ENCODE measurements at regions not wholly inside any gene's neighbourhood (a gene's known extent, or its start where the extent isn't known, plus 50 kb on each side); places are given as distances from the start of the nearest gene placed in this dataset.
"Not testable (repeated sequence)": the region's sequence is repeated elsewhere in the genome, so short reads cannot be mapped to it uniquely, and the experiment has no call there.

DNA sequence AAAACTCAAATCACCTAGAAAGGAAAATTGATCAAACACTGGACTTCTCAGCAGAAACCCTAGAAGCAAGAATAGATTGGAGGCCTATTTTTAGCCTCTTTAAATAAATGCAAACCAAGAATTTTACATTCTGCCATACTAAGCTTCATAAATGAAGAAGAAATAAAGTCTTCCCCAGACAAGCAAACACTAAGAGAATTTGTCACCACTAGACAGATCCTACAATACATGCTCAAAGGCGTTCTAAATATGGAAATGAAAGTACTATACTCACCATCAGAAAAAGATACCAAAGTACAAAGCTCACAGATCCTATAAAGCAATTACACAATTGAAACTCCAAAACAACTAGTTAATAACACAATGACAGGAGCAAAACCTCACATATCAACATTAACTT, 578.1 kb downstream of the UQCRFS1 start:
- DNase-seq, result no peak

DNA sequence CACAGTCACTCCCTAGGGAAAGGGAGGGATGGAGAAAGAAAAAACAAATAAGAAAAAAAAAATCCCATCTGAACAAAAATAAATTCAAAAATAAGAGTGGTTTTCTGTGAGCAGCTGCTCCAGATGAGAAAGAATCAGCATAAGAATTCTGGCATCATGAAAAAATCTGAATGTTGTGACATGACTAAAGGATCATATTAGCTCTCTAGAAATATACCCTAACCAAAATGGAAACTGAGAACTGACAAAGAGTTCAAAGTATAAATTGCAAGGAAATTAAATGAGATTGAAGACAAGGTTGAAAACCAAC, 579.0 kb downstream of the UQCRFS1 start:
- no peak for DNase-seq

DNA sequence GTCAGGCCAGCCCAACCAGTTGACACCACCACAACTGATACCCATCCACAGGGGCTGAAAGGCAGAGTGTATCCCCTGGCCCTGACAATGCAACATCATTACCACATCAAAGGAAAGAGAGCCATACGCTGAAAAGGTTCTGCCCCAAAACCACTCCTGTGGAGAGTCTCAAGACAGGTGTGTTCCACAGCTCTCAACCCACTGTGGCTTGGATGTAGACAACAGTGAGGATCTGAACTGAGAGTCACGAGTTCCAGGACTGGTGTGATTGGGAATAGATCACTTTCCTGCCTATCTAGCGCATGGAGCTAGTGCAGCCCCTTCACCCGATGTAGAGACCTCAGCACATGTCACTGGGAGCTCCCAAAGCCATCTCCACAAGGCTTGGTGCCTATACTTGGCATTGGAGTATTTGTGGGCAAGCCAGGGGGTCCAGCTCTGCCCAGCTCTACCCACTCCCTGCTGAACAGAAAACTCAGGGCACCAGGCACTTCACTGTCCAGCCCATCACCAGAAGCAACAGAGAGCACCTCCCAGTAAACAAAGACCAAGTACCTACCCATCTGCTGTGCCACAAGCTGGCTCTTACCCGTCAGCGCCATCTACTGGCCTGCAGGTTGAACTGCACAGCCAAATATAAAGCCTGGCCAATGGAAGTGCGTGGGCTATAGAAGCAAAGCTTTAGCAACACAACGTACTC, 579.5 kb downstream of the UQCRFS1 start:
- DNase-seq, result peak in 8 of 56 donors; percentile 2 to 25 (median 12)

DNA sequence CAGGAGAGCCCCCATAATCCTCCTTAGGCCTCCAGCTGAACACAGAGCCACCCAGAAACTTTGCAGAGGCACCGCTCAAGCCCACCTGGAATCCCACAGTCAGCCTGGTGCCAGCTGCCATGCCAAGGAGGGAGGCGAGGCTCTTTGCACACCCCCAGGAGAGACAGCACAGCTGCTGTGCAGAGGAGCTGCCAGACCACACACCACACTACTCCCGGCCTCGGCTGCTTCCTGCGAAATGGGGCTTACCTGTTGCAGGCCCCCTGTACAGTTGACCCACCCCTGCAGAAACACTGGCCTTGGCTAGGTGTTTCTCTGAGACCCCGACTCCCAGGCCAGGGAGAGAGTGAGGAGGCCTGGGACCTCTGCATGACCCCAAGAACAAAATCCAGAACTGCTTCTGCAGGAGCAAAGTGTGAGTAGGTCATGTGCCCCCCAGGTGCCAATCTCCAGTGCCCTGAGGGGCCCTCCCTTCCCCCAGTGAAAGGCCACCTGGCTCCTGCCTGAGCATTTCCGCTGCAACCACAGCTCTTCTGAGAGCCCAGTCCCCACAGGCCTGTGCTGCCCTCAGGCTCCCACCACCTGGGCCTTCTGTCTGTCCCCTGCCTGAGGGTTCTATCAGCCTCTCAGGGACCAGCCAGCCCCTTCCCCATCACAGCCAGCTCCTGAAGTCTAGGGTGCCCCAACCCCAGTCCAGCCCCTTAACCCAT, 580.4 kb downstream of the UQCRFS1 start:
- DNase-seq, result no peak

- DNase-seq, result no peak
These were observed 581.0 kb downstream of the UQCRFS1 start for GRCh38 chr19:28631961-28632360.

- no peak for DNase-seq
These were observed 585.3 kb downstream of the UQCRFS1 start for GRCh38 chr19:28627669-28628068.

DNA sequence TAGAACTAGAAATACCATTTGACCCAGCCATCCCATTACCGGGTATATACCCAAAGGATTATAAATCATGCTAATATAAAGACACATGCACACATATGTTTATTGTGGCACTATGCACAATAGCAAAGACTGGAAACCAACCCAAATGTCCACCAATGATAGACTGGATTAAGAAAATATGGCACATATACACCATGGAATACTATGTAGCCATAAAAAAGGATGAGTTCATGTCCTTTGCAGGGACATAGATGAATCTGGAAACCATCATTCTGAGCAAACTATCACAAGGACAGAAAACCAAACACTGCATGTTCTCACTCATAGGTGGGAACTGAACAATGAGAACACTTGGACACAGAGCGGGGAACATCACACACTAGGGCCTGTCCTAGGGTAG, 586.5 kb downstream of the UQCRFS1 start:
- DNase-seq, result not testable (repeated sequence)

DNA sequence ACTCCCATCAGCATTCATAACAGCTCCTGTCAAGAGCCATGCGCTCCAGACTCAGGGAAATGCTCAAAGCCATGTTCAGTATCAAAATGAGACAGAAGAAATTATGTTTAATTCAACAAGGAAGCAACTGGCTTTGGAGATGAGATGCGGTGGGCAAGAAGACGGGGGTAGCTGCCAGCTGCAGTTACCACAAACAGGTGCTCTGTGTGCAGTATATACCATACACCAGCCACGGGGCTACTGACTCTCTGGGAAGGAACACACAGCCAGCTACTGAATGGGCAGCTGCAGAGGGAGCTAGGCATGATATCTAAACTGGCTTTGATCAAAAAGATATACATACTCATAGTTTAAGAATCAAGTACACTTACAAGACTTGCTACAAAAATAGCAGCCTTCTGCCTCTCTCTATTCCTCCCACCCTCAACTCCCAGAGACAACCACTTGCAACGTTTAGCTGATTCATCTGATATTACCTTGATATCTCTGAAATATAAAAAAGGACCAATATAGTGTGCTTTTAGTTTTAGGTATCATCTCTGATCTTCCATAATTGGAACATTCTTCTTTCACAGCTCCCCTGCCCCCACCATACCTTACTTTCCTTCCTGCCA, 593.0 kb downstream of the UQCRFS1 start:
- no peak for DNase-seq

GRCh38 chr19:28618504-28618903, 594.4 kb downstream of the UQCRFS1 start:
- DNase-seq, result no peak

- DNase-seq, result no peak
These were observed 597.0 kb downstream of the UQCRFS1 start for GRCh38 chr19:28615966-28616365.

GRCh38 chr19:28615546-28615916, 597.4 kb downstream of the UQCRFS1 start:
- no peak for DNase-seq

GRCh38 chr19:28614634-28615545, 598.1 kb downstream of the UQCRFS1 start:
- no peak for DNase-seq

GRCh38 chr19:28612275-28612769, 600.6 kb downstream of the UQCRFS1 start:
- no peak for DNase-seq

DNA sequence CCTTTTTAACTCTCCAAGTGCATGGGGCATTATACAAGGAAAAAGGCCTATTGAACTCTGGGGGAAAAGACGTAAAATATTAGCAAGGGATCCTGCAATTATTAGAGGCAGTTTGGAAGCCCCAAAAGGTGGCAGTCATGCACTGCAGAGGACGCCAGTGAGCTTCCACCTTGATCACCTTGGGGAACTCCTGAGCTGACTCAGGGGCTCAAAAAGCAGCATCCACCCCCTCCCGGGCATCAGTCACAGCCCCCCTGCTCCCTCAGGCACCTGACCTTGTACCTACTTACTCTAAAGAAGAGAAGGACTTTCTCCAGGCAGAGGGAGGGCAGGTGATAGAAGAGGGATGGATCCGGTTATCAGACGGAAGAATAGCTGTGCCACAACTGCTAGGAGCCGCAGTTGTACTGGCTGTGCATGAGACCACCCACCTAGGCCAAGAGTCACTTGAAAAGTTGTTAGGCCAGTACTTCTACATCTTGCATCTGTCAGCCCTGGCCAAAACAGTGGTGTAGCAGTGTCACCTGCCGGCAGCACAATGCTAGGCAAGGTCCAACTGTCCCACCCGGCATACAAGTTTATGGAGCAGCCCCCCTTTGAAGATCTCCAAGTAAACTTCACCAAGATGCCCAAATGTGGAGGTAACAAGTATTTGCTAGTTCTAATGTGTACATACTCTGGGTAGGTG, 601.6 kb downstream of the UQCRFS1 start:
- DNase-seq, result not testable (repeated sequence)

GRCh38 chr19:28610731-28611130, 602.2 kb downstream of the UQCRFS1 start:
- DNase-seq, result no peak

- DNase-seq, result no peak
These were observed 603.0 kb downstream of the UQCRFS1 start for GRCh38 chr19:28609944-28610343.

DNA sequence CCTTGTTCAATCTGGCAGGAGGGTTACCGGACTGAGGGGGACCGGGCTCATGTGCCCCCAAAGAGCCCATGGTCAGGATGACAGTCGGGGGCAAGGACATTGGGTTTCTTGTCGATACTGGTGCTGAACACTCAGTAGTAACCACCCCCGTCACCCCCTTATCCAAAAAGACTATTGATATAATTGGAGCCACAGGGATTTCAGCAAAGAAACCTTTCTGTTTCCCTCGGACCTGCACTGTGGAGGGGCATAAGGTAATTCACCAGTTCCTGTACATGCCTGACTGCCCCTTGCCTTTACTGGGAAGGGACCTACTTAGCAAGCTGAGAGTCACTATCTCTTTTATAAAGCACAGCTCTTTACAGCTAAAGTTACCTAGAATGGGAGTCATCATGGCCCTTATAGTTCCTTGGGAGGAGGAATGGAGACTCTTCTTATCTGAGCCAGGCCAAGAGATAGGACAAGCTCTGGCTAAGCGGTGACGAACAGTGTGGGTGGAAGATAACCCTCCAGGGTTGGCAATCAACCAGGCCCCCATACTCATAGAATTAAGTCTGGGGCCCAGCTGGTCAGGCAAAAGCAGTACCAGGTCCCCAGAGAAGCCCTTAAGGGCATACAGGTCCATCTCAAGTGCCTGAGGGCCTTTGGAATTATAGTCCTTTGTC, 603.7 kb downstream of the UQCRFS1 start:
- no peak for DNase-seq

- DNase-seq, result no peak
These were observed 604.7 kb downstream of the UQCRFS1 start for GRCh38 chr19:28608292-28608691.

DNA sequence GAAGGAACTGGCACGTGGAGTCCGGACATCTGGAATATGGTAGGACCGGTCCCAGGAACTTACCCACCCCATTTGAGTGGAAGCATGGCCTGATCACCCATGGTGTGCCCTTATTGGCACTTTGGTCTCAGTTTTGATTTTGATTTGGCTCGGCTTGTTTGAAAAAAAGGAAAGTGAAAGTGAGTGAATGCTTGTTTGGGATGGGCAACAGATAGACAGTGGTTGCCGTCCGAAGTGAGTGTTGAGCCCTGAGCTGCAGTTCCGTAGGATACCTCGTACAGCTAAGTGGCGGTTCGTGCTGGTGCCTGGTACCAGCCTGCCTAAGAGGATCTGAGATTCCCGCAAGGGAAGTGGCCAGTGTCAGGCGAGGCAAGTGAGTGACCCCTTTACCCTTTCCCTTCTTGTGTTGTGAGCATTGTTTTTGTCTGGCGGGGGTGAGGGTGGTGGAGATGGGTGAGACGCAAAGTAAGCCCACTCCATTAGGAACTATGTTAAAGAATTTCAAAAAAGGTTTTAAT, 605.8 kb downstream of the UQCRFS1 start:
- DNase-seq, result no peak

All from amygdala (tissue), 56 donors.